ENCODE measurements at regions not wholly inside any gene's neighbourhood (a gene's known extent, or its start where the extent isn't known, plus 50 kb on each side); places are given as distances from the start of the nearest gene placed in this dataset.
"Not testable (repeated sequence)": the region's sequence is repeated elsewhere in the genome, so short reads cannot be mapped to it uniquely, and the experiment has no call there.

DNA sequence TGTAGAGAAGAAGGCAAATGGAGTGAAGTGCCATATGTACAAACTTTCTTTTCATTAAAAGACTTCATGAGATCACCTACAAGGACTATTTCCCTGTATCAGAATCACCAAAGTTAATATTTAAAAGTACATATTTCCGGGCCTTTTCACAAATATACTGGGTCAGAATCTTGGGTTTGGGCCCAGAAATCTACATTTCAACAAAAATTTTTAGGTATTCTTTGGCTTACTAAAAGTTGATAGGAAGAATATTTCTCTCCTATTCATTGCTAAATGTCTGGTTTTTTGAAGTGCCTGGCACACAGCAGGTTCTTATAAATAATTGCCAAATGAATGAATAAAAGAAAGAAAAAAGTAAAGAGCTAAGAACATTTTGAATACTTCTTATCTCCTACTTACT, 843.8 kb upstream of the ACVR2A start:
- no peak overlapping the region for H3K4me3 ChIP-seq (ENCODE audit: insufficient read depth, low read depth, low read length)
- H3K27me3 ChIP-seq (ENCODE audit: control insufficient read depth, insufficient read depth, low read length) = no peaks in the 10 kb centered on the region
- no peak for DNase-seq
- H3K36me3 ChIP-seq (replicated peaks; ENCODE audit: control insufficient read depth, insufficient read depth, low read length) = no peaks in the 10 kb centered on the region

GRCh38 chr2:147000151-147000550, 844.7 kb upstream of the ACVR2A start:
- DNase-seq; H3K36me3 ChIP-seq (replicated peaks; ENCODE audit: control insufficient read depth, insufficient read depth, low read length); H3K4me3 ChIP-seq (ENCODE audit: insufficient read depth, low read depth, low read length); H3K27me3 ChIP-seq (ENCODE audit: control insufficient read depth, insufficient read depth, low read length): not testable (repeated sequence)

DNA sequence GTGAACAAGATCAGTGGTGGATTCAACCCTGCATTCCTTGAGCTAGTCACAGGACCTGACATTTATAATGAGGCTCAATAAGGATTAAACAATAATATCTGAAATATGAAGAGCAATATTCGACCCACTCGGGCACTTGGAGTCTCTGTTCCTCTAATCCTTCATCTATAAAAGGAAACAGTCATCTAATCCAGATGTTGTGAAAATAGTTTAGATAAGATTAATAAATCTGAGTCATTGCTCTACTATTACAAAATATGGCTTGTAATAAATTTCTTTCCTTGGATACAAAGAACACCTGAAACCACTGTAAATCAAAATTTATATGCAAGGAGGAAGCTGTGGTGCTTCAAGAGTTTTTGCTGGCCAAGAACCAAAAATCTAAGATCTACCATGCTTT, 846.9 kb upstream of the ACVR2A start:
- Histone ChIP-seq H3K4me3 (ENCODE audit: insufficient read depth, low read depth, low read length) (no peak overlapping the region), H3K27me3 (ENCODE audit: control insufficient read depth, insufficient read depth, low read length) (no peaks in the 10 kb centered on the region), H3K36me3 (replicated peaks; ENCODE audit: control insufficient read depth, insufficient read depth, low read length) (no peaks in the 10 kb centered on the region)
- DNase-seq = no peak

GRCh38 chr2:146997488-146997887, 847.3 kb upstream of the ACVR2A start:
- Histone ChIP-seq H3K27me3 (ENCODE audit: control insufficient read depth, insufficient read depth, low read length) (no peaks in the 10 kb centered on the region), H3K4me3 (ENCODE audit: insufficient read depth, low read depth, low read length) (no peak overlapping the region)

GRCh38 chr2:146994246-146994645, 850.6 kb upstream of the ACVR2A start:
- Histone ChIP-seq H3K27me3 (ENCODE audit: control insufficient read depth, insufficient read depth, low read length) (no peaks in the 10 kb centered on the region), H3K4me3 (ENCODE audit: insufficient read depth, low read depth, low read length) (no peak overlapping the region), H3K36me3 (replicated peaks; ENCODE audit: control insufficient read depth, insufficient read depth, low read length) (no peaks in the 10 kb centered on the region)
- DNase-seq = no peak

More at GRCh38 chr2:146997488-146997887, 847.3 kb upstream of the ACVR2A start:
- no peaks in the 10 kb centered on the region for H3K36me3 ChIP-seq (replicated peaks; ENCODE audit: control insufficient read depth, insufficient read depth, low read length)
- no peak for DNase-seq

GRCh38 chr2:146992466-146992865, 852.4 kb upstream of the ACVR2A start:
- no peak for DNase-seq
- Histone ChIP-seq H3K4me3 (ENCODE audit: insufficient read depth, low read depth, low read length) (no peak overlapping the region), H3K27me3 (ENCODE audit: control insufficient read depth, insufficient read depth, low read length) (no peaks in the 10 kb centered on the region), H3K36me3 (replicated peaks; ENCODE audit: control insufficient read depth, insufficient read depth, low read length) (no peaks in the 10 kb centered on the region)

- no peaks in the 10 kb centered on the region for H3K27me3 ChIP-seq (ENCODE audit: control insufficient read depth, insufficient read depth, low read length)
- H3K36me3 ChIP-seq (replicated peaks; ENCODE audit: control insufficient read depth, insufficient read depth, low read length) = no peaks in the 10 kb centered on the region
- no peak for DNase-seq
- no peak overlapping the region for H3K4me3 ChIP-seq (ENCODE audit: insufficient read depth, low read depth, low read length)
Measured at GRCh38 chr2:146992057-146992456, 852.8 kb upstream of the ACVR2A start.

- Histone ChIP-seq H3K4me3 (ENCODE audit: insufficient read depth, low read depth, low read length) (no peak overlapping the region), H3K27me3 (ENCODE audit: control insufficient read depth, insufficient read depth, low read length) (no peaks in the 10 kb centered on the region), H3K36me3 (replicated peaks; ENCODE audit: control insufficient read depth, insufficient read depth, low read length) (no peaks in the 10 kb centered on the region)
- no peak for DNase-seq
Measured at GRCh38 chr2:146990311-146991054, 854.3 kb upstream of the ACVR2A start.

- Histone ChIP-seq H3K36me3 (replicated peaks; ENCODE audit: control insufficient read depth, insufficient read depth, low read length) (no peaks in the 10 kb centered on the region), H3K4me3 (ENCODE audit: insufficient read depth, low read depth, low read length) (no peak overlapping the region), H3K27me3 (ENCODE audit: control insufficient read depth, insufficient read depth, low read length) (no peaks in the 10 kb centered on the region)
- DNase-seq = no peak
Measured at GRCh38 chr2:146989741-146990140, 855.1 kb upstream of the ACVR2A start.

GRCh38 chr2:146987996-146988395, 856.8 kb upstream of the ACVR2A start:
- no peaks in the 10 kb centered on the region for H3K27me3 ChIP-seq (ENCODE audit: control insufficient read depth, insufficient read depth, low read length)
- DNase-seq = no peak
- H3K36me3 ChIP-seq (replicated peaks; ENCODE audit: control insufficient read depth, insufficient read depth, low read length) = no peaks in the 10 kb centered on the region
- no peak overlapping the region for H3K4me3 ChIP-seq (ENCODE audit: insufficient read depth, low read depth, low read length)

DNA sequence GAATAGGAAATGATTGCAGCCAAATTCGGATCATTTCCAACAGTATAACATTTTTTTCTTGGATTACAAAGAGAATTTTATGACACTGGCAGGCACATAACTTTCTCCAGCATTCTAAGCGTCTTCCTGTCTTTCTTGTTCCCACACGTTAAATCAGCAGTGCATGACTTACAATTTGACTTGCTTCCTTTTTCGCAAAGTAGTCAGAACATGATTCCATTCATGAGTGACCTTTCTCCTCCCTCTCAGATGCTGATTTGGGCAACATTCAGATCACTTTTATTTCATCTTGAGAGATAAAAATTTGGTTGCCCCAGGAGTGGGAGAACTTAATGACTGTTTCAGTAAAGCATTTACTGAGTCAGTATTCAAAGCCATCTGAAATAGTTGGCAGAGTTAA, 858.7 kb upstream of the ACVR2A start:
- no peaks in the 10 kb centered on the region for H3K27me3 ChIP-seq (ENCODE audit: control insufficient read depth, insufficient read depth, low read length)
- H3K4me3 ChIP-seq (ENCODE audit: insufficient read depth, low read depth, low read length) = no peak overlapping the region
- DNase-seq = no peak
- no peaks in the 10 kb centered on the region for H3K36me3 ChIP-seq (replicated peaks; ENCODE audit: control insufficient read depth, insufficient read depth, low read length)

DNA sequence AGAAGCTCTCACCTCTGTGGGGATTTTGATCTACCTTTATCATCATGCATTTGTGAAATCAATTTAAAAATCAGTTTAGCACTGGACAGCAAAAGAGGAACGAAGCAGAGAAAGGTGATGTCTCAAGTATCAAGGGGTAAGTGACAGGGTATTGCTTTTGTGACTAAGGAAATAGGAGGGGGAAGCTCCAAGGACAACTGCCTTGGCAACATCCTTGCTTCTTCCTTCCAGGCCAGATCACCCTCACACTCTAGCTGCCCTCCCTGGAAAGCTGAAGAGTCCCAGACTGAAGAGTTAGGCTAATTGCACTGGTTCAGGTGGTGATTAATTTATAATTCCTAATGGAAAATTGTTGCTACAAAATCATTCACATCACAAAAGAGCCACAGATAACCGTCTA, 859.1 kb upstream of the ACVR2A start:
- Histone ChIP-seq H3K36me3 (replicated peaks; ENCODE audit: control insufficient read depth, insufficient read depth, low read length) (no peaks in the 10 kb centered on the region), H3K27me3 (ENCODE audit: control insufficient read depth, insufficient read depth, low read length) (no peaks in the 10 kb centered on the region), H3K4me3 (ENCODE audit: insufficient read depth, low read depth, low read length) (no peak overlapping the region)
- no peak for DNase-seq

- Histone ChIP-seq H3K4me3 (ENCODE audit: insufficient read depth, low read depth, low read length) (no peak overlapping the region), H3K27me3 (ENCODE audit: control insufficient read depth, insufficient read depth, low read length) (no peaks in the 10 kb centered on the region), H3K36me3 (replicated peaks; ENCODE audit: control insufficient read depth, insufficient read depth, low read length) (no peaks in the 10 kb centered on the region)
- DNase-seq = no peak
Measured at GRCh38 chr2:146984014-146984413, 860.8 kb upstream of the ACVR2A start.

GRCh38 chr2:146982393-146982846, 862.4 kb upstream of the ACVR2A start:
- Histone ChIP-seq H3K27me3 (ENCODE audit: control insufficient read depth, insufficient read depth, low read length) (no peaks in the 10 kb centered on the region), H3K36me3 (replicated peaks; ENCODE audit: control insufficient read depth, insufficient read depth, low read length) (no peaks in the 10 kb centered on the region), H3K4me3 (ENCODE audit: insufficient read depth, low read depth, low read length) (no peak overlapping the region)
- DNase-seq = no peak

- no peaks in the 10 kb centered on the region for H3K27me3 ChIP-seq (ENCODE audit: control insufficient read depth, insufficient read depth, low read length)
- H3K4me3 ChIP-seq (ENCODE audit: insufficient read depth, low read depth, low read length) = no peak overlapping the region
- no peak for DNase-seq
- H3K36me3 ChIP-seq (replicated peaks; ENCODE audit: control insufficient read depth, insufficient read depth, low read length) = no peaks in the 10 kb centered on the region
Measured at GRCh38 chr2:146981921-146982320, 862.9 kb upstream of the ACVR2A start.

DNA sequence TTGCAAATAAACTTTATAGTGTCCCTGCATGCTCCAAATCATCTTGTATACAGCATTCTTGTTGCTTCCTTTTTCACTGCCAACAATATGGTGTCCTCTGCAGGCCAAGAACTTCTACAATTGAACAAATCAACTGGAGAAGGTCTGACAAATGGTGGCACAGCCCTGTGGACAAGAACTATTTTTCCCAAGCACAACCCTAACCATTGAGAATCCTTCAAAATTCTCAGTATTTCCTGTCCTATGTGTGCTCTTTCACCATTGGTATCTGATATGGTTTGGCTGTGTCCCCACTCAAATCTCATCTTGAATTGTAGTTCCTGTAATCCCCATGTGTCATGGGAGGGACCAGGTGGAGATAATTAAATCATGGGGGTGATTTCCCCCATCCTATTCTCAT, 865.1 kb upstream of the ACVR2A start:
- H3K4me3 ChIP-seq (ENCODE audit: insufficient read depth, low read depth, low read length) = no peak overlapping the region
- no peak for DNase-seq
- H3K36me3 ChIP-seq (replicated peaks; ENCODE audit: control insufficient read depth, insufficient read depth, low read length) = no peaks in the 10 kb centered on the region
- H3K27me3 ChIP-seq (ENCODE audit: control insufficient read depth, insufficient read depth, low read length) = no peaks in the 10 kb centered on the region

Data from H7 (cell line).